HepG2 (cell line): ENCODE measurements at regions not wholly inside any gene's neighbourhood (a gene's known extent, or its start where the extent isn't known, plus 50 kb on each side); places are given as distances from the start of the nearest gene placed in this dataset.

Experiments used
- ATAC-seq: fragments of 200-7000 bp; cut with Tn5 transposase; 3 replicates; pipeline ENCODE4 v1.9.1; 2020; ENCODE audit warnings: mild to moderate bottlenecking, moderate library complexity
- BruUV-seq: library from RNA; stranded (reverse); fragments of 400-500 nt; replicated peaks from 2 replicates; lab custom pipeline; 2021; lab: Mats Ljungman, UMichigan
- CTCF ChIA-PET: fragments of 300-600 bp; formaldehyde crosslinking; extraction: SDS; loops from one replicate; lab custom pipeline; 2021; ENCODE audit warnings: low total read pairs, inconsistent platforms, low intra/inter-chr PET ratio; lab: Yijun Ruan, JAX
- POLR2A ChIA-PET: fragments of 350-600 bp; sonication (Branson Sonifier 250); formaldehyde crosslinking; loops from one replicate; lab custom pipeline; 2020; ENCODE audit warnings: antibody characterized with exemption, inconsistent platforms; lab: Yijun Ruan, JAX
- DNase-seq: peaks from one replicate; pipeline ENCODE4 v3.0.0-alpha.2; 2015; ENCODE audit warnings: low spot score
- FAIRE-seq: peaks from 3 replicates; lab custom pipeline; 2011; peaks lifted over from hg19 to GRCh38; lab: Jason Lieb, UNC
- H2AFZ ChIP-seq: one replicate; pipeline ENCODE4 v1.6.1; 2011; ENCODE audit warnings: low read length, inconsistent platforms
- H3K27ac ChIP-seq: fragments of 300-600 bp; 3 replicates; pipeline ENCODE4 v1.8.0; 2011; ENCODE audit warnings: mixed run types, mild to moderate bottlenecking, mixed read lengths, low read length, inconsistent platforms; ENCODE audit not compliant: insufficient read depth; ENCODE audit errors: extremely low read length
- H3K27me3 ChIP-seq, 2 experiments: fragments of 200-600 bp in 1 of 2; 2 replicates in 1 of 2; 3 replicates in 1 of 2; pipeline versions ENCODE4 v1.6.0 to v1.8.0; 2011; ENCODE audit warnings: low read length in 2 of 2, mild to moderate bottlenecking in 2 of 2, moderate library complexity in 2 of 2, inconsistent platforms in 1 of 2; ENCODE audit not compliant: insufficient read depth in 2 of 2, control insufficient read depth in 1 of 2
- H3K36me3 ChIP-seq, 2 experiments: fragments of 200-600 bp in 1 of 2; replicated peaks in 1 of 2; 2 replicates in 1 of 2; 3 replicates in 1 of 2; pipeline versions ENCODE4 v1.5.1 to v1.8.0; 2011; ENCODE audit warnings: low read length in 2 of 2, inconsistent platforms in 1 of 2; ENCODE audit not compliant: insufficient read depth in 2 of 2, control insufficient read depth in 1 of 2
- H3K4me1 ChIP-seq: 2 replicates; pipeline ENCODE4 v1.5.1; 2012; ENCODE audit warnings: low read length, inconsistent platforms; ENCODE audit not compliant: insufficient read depth
- H3K4me2 ChIP-seq: 2 replicates; pipeline ENCODE4 v1.6.0; 2011; ENCODE audit warnings: low read depth, low read length, inconsistent platforms
- H3K4me3 ChIP-seq, 3 experiments: fragments of 200-600 bp in 1 of 3; sonication (generic), shearing (Covaris generic) in 1 of 3; replicated peaks in 1 of 3; 2 replicates each; pipeline ENCODE4 v1.5.1; 2011 to 2016; ENCODE audit warnings: low read length in 3 of 3, inconsistent platforms in 2 of 3, low read depth in 2 of 3, mild to moderate bottlenecking in 2 of 3, control low read depth in 1 of 3, mixed read lengths in 1 of 3; ENCODE audit not compliant: insufficient read depth in 1 of 3
- H3K79me2 ChIP-seq: one replicate; pipeline ENCODE4 v1.6.1; 2011; ENCODE audit warnings: low read length, inconsistent platforms; ENCODE audit not compliant: insufficient read depth
- H3K9ac ChIP-seq: 2 replicates; pipeline ENCODE4 v1.6.0; 2011; ENCODE audit warnings: mild to moderate bottlenecking, low read depth, low read length, inconsistent platforms; ENCODE audit not compliant: insufficient read depth
- H3K9me3 ChIP-seq: 2 replicates; pipeline ENCODE4 v1.5.1; 2012; ENCODE audit warnings: mild to moderate bottlenecking, low read length
- H4K20me1 ChIP-seq: 2 replicates; pipeline ENCODE4 v1.6.0; 2011; ENCODE audit warnings: inconsistent platforms, mild to moderate bottlenecking, low read length, moderate library complexity; ENCODE audit not compliant: insufficient read depth
- ARNT2 ChIP-seq: sonication (generic); formaldehyde crosslinking; IDR thresholded peaks from 2 replicates; pipeline ENCODE4 v1.8.0; 2022; ENCODE audit warnings: mild to moderate bottlenecking, low read depth, missing genetic modification reagents, moderate library complexity
- IRX3 ChIP-seq: sonication (generic); formaldehyde crosslinking; IDR thresholded peaks from 2 replicates; pipeline ENCODE4 v1.8.1; 2023; ENCODE audit warnings: mild to moderate bottlenecking, low read depth, missing genetic modification reagents, borderline replicate concordance
- KLF9 ChIP-seq: IDR thresholded peaks from 2 replicates; pipeline ENCODE4 v1.6.1; 2016; ENCODE audit warnings: low read depth
- NFRKB ChIP-seq: fragments of 450-650 bp; IDR thresholded peaks from 2 replicates; pipeline ENCODE4 v1.6.1; 2017
- NONO ChIP-seq, 2 experiments: fragments of 450-650 bp in 1 of 2; sonication (generic) in 1 of 2; formaldehyde crosslinking in 1 of 2; IDR thresholded peaks in 1 of 2; conservative IDR thresholded peaks in 1 of 2; 2 replicates each; pipeline versions ENCODE4 v1.6.1 to v1.8.0; 2017 to 2022; ENCODE audit warnings: mild to moderate bottlenecking in 1 of 2, missing genetic modification reagents in 1 of 2, moderate library complexity in 1 of 2
- RBFOX2 ChIP-seq: fragments of 200-400 bp; formaldehyde crosslinking; IDR thresholded peaks from 2 replicates; pipeline ENCODE4 v1.6.1; 2017; ENCODE audit warnings: low read depth, mild to moderate bottlenecking, low read length
- ZNF576 ChIP-seq: sonication (generic); formaldehyde crosslinking; IDR thresholded peaks from 2 replicates; pipeline ENCODE4 v1.4.0; 2020; ENCODE audit warnings: mild to moderate bottlenecking, missing genetic modification reagents
- ZNF652 ChIP-seq: IDR thresholded peaks from 2 replicates; pipeline ENCODE4 v1.6.1; 2016; ENCODE audit warnings: low read depth, borderline replicate concordance
- WGBS: methylation state at CpG from one replicate; pipeline ENCODE4 v1.1.6; 2017; ENCODE audit warnings: low lambda C conversion rate; 5-methylcytosine and 5-hydroxymethylcytosine counted together
- in situ Hi-C: cut with HindIII; loops from 2 replicates; pipeline ENCODE4 v1.10.0; 2017; ENCODE audit warnings: low pct_unique_long_range_greater_than_20kb; ENCODE audit not compliant: extremely low pct_ligation_motif_present
- intact Hi-C: fragments of 100-400 bp; cut with micrococcal nuclease; formaldehyde crosslinking; loops from one replicate; pipeline ENCODE4 v1.10.0; 2022; ENCODE audit not compliant: unreplicated experiment

GRCh38 chr6:113598786-113599185 lies 258.4 kb upstream of the MARCKS start:
- no peak overlapping the region for H2AFZ ChIP-seq
- ChIA-PET POLR2A (no interaction called here), CTCF (no interaction called here)
- no TSS peak for BruUV-seq
- no peaks in the 10 kb centered on the region for H3K79me2 ChIP-seq
- H3K36me3 ChIP-seq: no peaks in the 10 kb centered on the region
- no peak for DNase-seq
- intact Hi-C loops: no loop called here
- H3K27ac ChIP-seq: no peak overlapping the region
- no peak for FAIRE-seq
- no peak overlapping the region for H3K4me3 ChIP-seq
- H3K4me2 ChIP-seq: no peak overlapping the region
- H3K27me3 ChIP-seq: peaks cover 0 to 4% of the 10 kb centered on the region in 2 experiments; a peak in 3 of 5 replicates
- TF ChIP-seq ZNF576 (no peak), ARNT2 (CRISPR knock-in tag) (no peak), NONO (IDR thresholded peaks at IDR 0.05) (no peak), NONO (CRISPR knock-in tag; conservative IDR thresholded peaks at IDR 0.05) (no peak), NFRKB (no peak), KLF9 (CRISPR knock-in tag) (no peak)
- H3K9me3 ChIP-seq: no peaks in the 10 kb centered on the region
- WGBS: 85% methylated on average over 3 of the region's 3 CpGs
- no peak overlapping the region for H3K9ac ChIP-seq
- no peaks in the 10 kb centered on the region for H4K20me1 ChIP-seq
- in situ Hi-C loops: no loop called here
- no peak for ATAC-seq
- H3K4me1 ChIP-seq: peaks cover 30% of the 10 kb centered on the region

- ATAC-seq: no peak
- H3K4me2 ChIP-seq: no peak overlapping the region
- no peak for FAIRE-seq
- CTCF ChIA-PET: no interaction called here
- no TSS peak for BruUV-seq
- no peak overlapping the region for H3K4me3 ChIP-seq
- peaks cover 30% of the 10 kb centered on the region for H3K4me1 ChIP-seq
- DNase-seq: no peak
- intact Hi-C loops: no loop called here
- no peaks in the 10 kb centered on the region for H3K79me2 ChIP-seq
- POLR2A ChIA-PET: no interaction called here
- TF ChIP-seq IRX3 (CRISPR knock-in tag) (no peak), ZNF652 (CRISPR knock-in tag) (peak; percentile 84), RBFOX2 (no peak)
- no peak overlapping the region for H3K9ac ChIP-seq
- in situ Hi-C loops: no loop called here
- no peaks in the 10 kb centered on the region for H3K36me3 ChIP-seq
- H2AFZ ChIP-seq: no peak overlapping the region
- H4K20me1 ChIP-seq: no peaks in the 10 kb centered on the region
- H3K27ac ChIP-seq: no peak overlapping the region
- H3K9me3 ChIP-seq: no peaks in the 10 kb centered on the region
- H3K27me3 ChIP-seq: peaks cover 0 to 4% of the 10 kb centered on the region in 2 experiments; a peak in 3 of 5 replicates
Measured at GRCh38 chr6:113599444-113599843, 257.7 kb upstream of the MARCKS start.
